Neural cell (in vitro differentiated cells): ENCODE measurements at regions not wholly inside any gene's neighbourhood (a gene's known extent, or its start where the extent isn't known, plus 50 kb on each side); places are given as distances from the start of the nearest gene placed in this dataset.

Experiments
- RAD21 ChIP-seq: fragments of 450-650 bp; conservative IDR thresholded peaks from 2 replicates; pipeline ENCODE4 v1.6.1; 2014; ENCODE audit warnings: antibody characterized with exemption, mild to moderate bottlenecking, moderate library complexity
- TAF1 ChIP-seq: IDR thresholded peaks from 2 replicates; pipeline ENCODE4 v1.6.1; 2012; ENCODE audit warnings: low read depth
- TF ChIP-seq, protein P1 (sequence below): IDR thresholded peaks from 2 replicates; pipeline ENCODE4 v1.6.1; 2012; ENCODE audit warnings: borderline replicate concordance
- TF ChIP-seq, protein P2 (sequence below): fragments of 450-650 bp; IDR thresholded peaks from 2 replicates; pipeline ENCODE4 v1.5.1; 2014; ENCODE audit warnings: antibody characterized with exemption, mild to moderate bottlenecking, moderate library complexity; ENCODE audit not compliant: poor library complexity, severe bottlenecking

DNA sequence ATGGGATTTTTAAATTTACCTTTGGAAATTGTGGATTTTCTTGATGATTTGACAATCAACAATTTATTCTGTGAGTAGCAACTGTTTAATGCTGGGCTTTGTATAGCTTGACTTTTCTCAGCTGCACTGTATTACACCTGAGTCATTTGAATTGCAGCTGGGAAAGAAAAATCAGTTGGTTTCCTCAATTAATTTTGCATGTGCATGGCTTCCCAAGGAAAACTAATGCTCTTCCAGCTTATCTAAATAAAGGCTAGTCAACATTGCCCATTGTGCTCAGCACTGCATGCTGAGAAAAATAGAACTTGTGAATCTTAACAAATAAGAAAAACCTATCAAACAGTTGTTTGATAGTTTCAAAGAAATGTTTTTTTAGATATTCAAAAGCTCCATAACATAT, 268.3 kb upstream of the CDH20 start:
- no peak for TF ChIP-seq RAD21
- TF ChIP-seq TAF1, result no peak
- TF ChIP-seq, protein P1, sequence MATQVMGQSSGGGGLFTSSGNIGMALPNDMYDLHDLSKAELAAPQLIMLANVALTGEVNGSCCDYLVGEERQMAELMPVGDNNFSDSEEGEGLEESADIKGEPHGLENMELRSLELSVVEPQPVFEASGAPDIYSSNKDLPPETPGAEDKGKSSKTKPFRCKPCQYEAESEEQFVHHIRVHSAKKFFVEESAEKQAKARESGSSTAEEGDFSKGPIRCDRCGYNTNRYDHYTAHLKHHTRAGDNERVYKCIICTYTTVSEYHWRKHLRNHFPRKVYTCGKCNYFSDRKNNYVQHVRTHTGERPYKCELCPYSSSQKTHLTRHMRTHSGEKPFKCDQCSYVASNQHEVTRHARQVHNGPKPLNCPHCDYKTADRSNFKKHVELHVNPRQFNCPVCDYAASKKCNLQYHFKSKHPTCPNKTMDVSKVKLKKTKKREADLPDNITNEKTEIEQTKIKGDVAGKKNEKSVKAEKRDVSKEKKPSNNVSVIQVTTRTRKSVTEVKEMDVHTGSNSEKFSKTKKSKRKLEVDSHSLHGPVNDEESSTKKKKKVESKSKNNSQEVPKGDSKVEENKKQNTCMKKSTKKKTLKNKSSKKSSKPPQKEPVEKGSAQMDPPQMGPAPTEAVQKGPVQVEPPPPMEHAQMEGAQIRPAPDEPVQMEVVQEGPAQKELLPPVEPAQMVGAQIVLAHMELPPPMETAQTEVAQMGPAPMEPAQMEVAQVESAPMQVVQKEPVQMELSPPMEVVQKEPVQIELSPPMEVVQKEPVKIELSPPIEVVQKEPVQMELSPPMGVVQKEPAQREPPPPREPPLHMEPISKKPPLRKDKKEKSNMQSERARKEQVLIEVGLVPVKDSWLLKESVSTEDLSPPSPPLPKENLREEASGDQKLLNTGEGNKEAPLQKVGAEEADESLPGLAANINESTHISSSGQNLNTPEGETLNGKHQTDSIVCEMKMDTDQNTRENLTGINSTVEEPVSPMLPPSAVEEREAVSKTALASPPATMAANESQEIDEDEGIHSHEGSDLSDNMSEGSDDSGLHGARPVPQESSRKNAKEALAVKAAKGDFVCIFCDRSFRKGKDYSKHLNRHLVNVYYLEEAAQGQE, result no peak
- TF ChIP-seq, protein P2, sequence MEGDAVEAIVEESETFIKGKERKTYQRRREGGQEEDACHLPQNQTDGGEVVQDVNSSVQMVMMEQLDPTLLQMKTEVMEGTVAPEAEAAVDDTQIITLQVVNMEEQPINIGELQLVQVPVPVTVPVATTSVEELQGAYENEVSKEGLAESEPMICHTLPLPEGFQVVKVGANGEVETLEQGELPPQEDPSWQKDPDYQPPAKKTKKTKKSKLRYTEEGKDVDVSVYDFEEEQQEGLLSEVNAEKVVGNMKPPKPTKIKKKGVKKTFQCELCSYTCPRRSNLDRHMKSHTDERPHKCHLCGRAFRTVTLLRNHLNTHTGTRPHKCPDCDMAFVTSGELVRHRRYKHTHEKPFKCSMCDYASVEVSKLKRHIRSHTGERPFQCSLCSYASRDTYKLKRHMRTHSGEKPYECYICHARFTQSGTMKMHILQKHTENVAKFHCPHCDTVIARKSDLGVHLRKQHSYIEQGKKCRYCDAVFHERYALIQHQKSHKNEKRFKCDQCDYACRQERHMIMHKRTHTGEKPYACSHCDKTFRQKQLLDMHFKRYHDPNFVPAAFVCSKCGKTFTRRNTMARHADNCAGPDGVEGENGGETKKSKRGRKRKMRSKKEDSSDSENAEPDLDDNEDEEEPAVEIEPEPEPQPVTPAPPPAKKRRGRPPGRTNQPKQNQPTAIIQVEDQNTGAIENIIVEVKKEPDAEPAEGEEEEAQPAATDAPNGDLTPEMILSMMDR, result no peak
